NB4 (cell line): ENCODE measurements at regions not wholly inside any gene's neighbourhood (a gene's known extent, or its start where the extent isn't known, plus 50 kb on each side); places are given as distances from the start of the nearest gene placed in this dataset.

Experiments used
- DNase-seq: peaks from one replicate; pipeline ENCODE4 v3.0.0; 2010; ENCODE audit warnings: low read depth
- H3K4me3 ChIP-seq: one replicate; pipeline ENCODE4 v1.5.1; 2011; ENCODE audit warnings: mild to moderate bottlenecking, low read depth, low read length, moderate library complexity
- MYC ChIP-seq: IDR thresholded peaks from 2 replicates; pipeline ENCODE4 v1.6.1; 2011; ENCODE audit warnings: low read depth, low read length
- POLR2A ChIP-seq: IDR thresholded peaks from 2 replicates; pipeline ENCODE4 v1.6.1; 2011; ENCODE audit warnings: mild to moderate bottlenecking; ENCODE audit not compliant: insufficient read length; ENCODE audit errors: extremely low read depth
- TF ChIP-seq, protein P1 (sequence below): IDR thresholded peaks from one replicate; pipeline ENCODE4 v1.5.1; 2012; ENCODE audit warnings: low read depth, low read length
- TF ChIP-seq, protein P2 (sequence below): IDR thresholded peaks from 2 replicates; pipeline ENCODE4 v1.6.1; 2011; ENCODE audit warnings: low read depth, low read length

DNA sequence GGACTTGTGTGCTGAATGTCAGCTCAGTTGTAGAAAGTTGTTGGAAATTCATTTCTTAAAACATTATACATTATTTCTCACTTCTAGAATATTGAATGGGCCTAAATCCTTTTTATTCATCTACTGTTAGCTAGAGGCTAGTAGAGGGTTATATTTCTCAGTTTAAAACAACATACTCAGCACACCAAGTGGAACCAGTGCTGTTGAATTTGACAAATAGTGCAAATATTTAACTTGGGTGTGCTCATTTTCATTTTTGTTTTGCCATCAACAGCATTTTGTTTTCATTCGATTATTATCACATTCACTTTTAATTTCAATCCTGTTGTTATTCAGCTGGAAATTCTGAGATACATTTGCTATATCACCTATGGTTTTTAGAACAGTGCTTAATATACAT, 269.4 kb upstream of the PEX5L start:
- TF ChIP-seq MYC (no peak), POLR2A (no peak)
- TF ChIP-seq, protein P1, sequence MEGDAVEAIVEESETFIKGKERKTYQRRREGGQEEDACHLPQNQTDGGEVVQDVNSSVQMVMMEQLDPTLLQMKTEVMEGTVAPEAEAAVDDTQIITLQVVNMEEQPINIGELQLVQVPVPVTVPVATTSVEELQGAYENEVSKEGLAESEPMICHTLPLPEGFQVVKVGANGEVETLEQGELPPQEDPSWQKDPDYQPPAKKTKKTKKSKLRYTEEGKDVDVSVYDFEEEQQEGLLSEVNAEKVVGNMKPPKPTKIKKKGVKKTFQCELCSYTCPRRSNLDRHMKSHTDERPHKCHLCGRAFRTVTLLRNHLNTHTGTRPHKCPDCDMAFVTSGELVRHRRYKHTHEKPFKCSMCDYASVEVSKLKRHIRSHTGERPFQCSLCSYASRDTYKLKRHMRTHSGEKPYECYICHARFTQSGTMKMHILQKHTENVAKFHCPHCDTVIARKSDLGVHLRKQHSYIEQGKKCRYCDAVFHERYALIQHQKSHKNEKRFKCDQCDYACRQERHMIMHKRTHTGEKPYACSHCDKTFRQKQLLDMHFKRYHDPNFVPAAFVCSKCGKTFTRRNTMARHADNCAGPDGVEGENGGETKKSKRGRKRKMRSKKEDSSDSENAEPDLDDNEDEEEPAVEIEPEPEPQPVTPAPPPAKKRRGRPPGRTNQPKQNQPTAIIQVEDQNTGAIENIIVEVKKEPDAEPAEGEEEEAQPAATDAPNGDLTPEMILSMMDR = no peak
- TF ChIP-seq, protein P2, sequence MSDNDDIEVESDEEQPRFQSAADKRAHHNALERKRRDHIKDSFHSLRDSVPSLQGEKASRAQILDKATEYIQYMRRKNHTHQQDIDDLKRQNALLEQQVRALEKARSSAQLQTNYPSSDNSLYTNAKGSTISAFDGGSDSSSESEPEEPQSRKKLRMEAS = no peak
- DNase-seq = no peak
- H3K4me3 ChIP-seq = no peak overlapping the region

DNA sequence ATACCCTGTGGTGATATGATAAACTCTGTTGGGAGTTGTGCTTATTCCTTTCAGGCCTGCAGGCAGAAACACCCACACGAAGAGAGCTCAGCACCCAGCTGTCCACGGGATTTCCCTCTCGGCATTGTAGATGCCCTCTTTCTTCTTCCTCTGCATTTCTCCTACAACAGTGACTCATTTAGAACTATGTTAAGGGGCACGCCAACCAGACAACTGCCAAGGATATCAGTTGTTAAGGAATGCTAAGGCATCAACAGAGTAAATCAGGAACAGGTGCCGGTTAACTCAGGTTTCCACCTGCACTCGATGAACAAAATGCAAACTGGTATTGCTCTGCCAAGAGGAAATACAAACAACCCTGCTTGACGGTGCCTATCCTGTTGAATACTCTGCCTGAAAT, 270.0 kb upstream of the PEX5L start:
- no peak for DNase-seq
- TF ChIP-seq POLR2A (no peak), MYC (no peak)
- TF ChIP-seq, protein P2 = no peak
- TF ChIP-seq, protein P1 = no peak
- H3K4me3 ChIP-seq = no peak overlapping the region

DNA sequence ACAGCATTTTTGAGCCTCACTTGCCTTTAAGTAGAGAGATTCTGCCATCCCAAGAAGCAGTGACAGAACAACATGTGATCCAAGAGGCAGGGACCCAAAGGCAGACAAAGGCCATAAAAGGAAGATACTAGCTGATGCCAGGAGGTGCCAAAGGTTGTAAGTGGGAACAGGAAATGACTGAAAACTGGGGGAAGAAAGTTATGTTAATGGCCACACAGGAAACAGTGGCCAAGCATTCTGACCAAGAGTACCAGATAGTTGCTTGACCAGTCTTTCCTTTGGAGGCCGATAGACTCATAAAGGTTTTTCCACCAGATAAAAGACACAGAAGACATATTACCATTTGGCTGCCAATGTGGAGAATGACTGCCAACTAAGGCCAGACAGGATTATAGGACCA, 274.5 kb upstream of the PEX5L start:
- no peak for DNase-seq
- TF ChIP-seq, protein P2 = no peak
- TF ChIP-seq, protein P1 = no peak
- TF ChIP-seq POLR2A = no peak
- no peak for TF ChIP-seq MYC
- no peak overlapping the region for H3K4me3 ChIP-seq

DNA sequence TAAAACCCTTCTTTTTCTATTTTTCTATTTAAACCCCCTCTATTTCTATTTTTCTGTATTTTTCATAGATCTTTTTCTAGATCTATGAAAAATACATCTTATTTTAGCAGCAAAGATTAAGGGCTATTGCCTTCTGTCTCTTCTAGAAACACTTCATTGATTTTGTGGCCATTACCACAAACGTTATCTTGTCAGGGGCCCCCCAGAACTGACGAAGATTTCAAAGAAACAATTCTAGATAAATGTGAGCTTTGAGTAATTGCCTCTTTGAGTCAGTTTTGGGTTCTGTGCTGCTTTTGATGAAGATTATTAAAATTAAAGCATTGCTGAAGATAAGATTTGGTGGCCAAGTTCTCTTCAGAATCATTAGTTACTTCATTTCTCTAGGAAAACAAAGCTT, 279.6 kb upstream of the PEX5L start:
- no peak for DNase-seq
- TF ChIP-seq, protein P1 = no peak
- no peak for TF ChIP-seq MYC
- no peak for TF ChIP-seq POLR2A
- TF ChIP-seq, protein P2 = no peak
- no peak overlapping the region for H3K4me3 ChIP-seq

DNA sequence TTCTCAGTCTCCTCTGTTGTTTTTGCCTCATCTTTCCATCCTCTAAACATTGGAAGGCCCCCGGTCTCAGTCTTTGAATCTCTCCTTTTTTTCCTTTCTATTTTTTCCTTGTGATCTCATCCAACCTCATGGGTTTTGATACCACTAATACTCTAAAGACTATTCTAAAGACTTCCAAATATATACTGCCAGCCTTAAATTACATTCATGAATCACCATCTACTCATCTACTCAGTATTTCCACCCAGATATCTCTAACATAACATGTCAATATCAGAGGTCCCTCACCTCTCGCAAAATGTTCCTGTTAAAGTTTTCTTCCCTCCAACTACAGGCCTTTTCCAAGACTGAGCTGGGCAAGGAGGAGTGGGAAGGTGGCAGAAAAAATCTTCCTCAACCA, 282.5 kb upstream of the TTC14 start:
- H3K4me3 ChIP-seq = no peak overlapping the region
- DNase-seq = no peak
- TF ChIP-seq, protein P1 = no peak
- no peak for TF ChIP-seq POLR2A
- TF ChIP-seq, protein P2 = no peak
- TF ChIP-seq MYC = no peak

DNA sequence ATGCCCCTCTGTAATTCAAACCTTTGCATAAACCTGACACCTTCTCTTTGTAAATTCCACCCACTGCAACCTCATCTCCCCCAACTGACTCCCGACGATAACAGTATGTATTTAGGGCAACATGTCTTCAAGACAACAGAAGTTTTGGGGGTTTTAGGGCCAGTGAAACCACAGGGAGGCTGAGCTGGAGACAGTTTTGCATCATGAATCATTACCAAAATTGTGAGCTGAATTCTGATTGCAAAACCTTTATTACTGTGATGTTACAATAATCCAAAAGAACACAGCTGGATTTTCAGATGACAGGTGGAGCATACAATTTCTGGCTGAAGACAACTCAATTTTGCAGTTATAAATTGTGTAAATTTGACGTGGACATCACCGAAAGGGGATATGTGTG, 281.3 kb upstream of the TTC14 start:
- DNase-seq = no peak
- TF ChIP-seq MYC = no peak
- TF ChIP-seq POLR2A = no peak
- TF ChIP-seq, protein P2 = no peak
- TF ChIP-seq, protein P1 = no peak
- H3K4me3 ChIP-seq = no peak overlapping the region
